ENCODE measurements at regions not wholly inside any gene's neighbourhood (a gene's known extent, or its start where the extent isn't known, plus 50 kb on each side); places are given as distances from the start of the nearest gene placed in this dataset.

DNA sequence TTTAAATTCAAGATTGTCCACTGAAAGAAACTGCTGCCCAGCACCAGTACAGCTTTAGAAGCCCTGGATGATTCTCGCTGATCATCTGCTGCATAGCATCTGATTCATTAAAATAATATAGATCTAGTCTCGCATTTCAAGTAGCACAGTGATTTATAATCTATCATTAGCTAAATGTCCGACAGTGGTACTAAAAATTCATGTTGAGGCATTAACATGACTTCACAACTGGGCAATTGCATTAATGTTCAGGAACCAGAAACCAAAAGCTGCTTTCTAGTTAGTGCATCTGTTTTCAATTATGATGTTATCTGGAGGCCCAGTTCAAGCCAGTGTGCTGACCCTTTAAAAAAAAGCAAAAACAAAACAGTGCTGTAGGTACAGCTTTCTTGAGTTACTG, 1987.2 kb upstream of the SEL1L start:
- Histone ChIP-seq H2AFZ (no peak overlapping the region), H3K79me2 (replicated peaks; ENCODE audit: insufficient read depth) (no peaks in the 10 kb centered on the region), H3F3A (replicated peaks; ENCODE audit: low read depth) (no peaks in the 10 kb centered on the region), H3K4me2 (no peak overlapping the region), H3K4me1 (ENCODE audit: insufficient read depth) (no peaks in the 10 kb centered on the region), H3K27ac (ENCODE audit: low read depth) (no peak overlapping the region), H3K27me3 (ENCODE audit: insufficient read depth) (no peaks in the 10 kb centered on the region), H4K20me1 (replicated peaks; ENCODE audit: insufficient read depth) (no peaks in the 10 kb centered on the region), H3K36me3 (ENCODE audit: insufficient read depth) (no peaks in the 10 kb centered on the region), H3K4me3 (no peak overlapping the region), H3K9me2 (ENCODE audit: insufficient read depth) (0 out of 2 replicates have a peak, but pooled peaks cover 2% of the 10 kb centered on the region)
- TF ChIP-seq NANOG (IDR thresholded peaks at IDR 0.05; ENCODE audit: borderline replicate concordance) (no peak), STAT1 (IDR thresholded peaks at IDR 0.05; ENCODE audit: unreplicated experiment) (no peak), EZH2 (IDR thresholded peaks at IDR 0.05; ENCODE audit: low read depth, unreplicated experiment) (no peak), CREB1 (CRISPR knock-in tag; IDR thresholded peaks at IDR 0.05; ENCODE audit: low read depth) (no peak), ZNF114 (CRISPR knock-in tag; IDR thresholded peaks at IDR 0.05) (no peak), POLR2AphosphoS5 (IDR thresholded peaks at IDR 0.05; ENCODE audit: low read depth) (no peak)
- TF ChIP-seq, protein P1, sequence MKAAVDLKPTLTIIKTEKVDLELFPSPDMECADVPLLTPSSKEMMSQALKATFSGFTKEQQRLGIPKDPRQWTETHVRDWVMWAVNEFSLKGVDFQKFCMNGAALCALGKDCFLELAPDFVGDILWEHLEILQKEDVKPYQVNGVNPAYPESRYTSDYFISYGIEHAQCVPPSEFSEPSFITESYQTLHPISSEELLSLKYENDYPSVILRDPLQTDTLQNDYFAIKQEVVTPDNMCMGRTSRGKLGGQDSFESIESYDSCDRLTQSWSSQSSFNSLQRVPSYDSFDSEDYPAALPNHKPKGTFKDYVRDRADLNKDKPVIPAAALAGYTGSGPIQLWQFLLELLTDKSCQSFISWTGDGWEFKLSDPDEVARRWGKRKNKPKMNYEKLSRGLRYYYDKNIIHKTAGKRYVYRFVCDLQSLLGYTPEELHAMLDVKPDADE (IDR thresholded peaks at IDR 0.05) = no peak
- TF ChIP-seq, protein P2, sequence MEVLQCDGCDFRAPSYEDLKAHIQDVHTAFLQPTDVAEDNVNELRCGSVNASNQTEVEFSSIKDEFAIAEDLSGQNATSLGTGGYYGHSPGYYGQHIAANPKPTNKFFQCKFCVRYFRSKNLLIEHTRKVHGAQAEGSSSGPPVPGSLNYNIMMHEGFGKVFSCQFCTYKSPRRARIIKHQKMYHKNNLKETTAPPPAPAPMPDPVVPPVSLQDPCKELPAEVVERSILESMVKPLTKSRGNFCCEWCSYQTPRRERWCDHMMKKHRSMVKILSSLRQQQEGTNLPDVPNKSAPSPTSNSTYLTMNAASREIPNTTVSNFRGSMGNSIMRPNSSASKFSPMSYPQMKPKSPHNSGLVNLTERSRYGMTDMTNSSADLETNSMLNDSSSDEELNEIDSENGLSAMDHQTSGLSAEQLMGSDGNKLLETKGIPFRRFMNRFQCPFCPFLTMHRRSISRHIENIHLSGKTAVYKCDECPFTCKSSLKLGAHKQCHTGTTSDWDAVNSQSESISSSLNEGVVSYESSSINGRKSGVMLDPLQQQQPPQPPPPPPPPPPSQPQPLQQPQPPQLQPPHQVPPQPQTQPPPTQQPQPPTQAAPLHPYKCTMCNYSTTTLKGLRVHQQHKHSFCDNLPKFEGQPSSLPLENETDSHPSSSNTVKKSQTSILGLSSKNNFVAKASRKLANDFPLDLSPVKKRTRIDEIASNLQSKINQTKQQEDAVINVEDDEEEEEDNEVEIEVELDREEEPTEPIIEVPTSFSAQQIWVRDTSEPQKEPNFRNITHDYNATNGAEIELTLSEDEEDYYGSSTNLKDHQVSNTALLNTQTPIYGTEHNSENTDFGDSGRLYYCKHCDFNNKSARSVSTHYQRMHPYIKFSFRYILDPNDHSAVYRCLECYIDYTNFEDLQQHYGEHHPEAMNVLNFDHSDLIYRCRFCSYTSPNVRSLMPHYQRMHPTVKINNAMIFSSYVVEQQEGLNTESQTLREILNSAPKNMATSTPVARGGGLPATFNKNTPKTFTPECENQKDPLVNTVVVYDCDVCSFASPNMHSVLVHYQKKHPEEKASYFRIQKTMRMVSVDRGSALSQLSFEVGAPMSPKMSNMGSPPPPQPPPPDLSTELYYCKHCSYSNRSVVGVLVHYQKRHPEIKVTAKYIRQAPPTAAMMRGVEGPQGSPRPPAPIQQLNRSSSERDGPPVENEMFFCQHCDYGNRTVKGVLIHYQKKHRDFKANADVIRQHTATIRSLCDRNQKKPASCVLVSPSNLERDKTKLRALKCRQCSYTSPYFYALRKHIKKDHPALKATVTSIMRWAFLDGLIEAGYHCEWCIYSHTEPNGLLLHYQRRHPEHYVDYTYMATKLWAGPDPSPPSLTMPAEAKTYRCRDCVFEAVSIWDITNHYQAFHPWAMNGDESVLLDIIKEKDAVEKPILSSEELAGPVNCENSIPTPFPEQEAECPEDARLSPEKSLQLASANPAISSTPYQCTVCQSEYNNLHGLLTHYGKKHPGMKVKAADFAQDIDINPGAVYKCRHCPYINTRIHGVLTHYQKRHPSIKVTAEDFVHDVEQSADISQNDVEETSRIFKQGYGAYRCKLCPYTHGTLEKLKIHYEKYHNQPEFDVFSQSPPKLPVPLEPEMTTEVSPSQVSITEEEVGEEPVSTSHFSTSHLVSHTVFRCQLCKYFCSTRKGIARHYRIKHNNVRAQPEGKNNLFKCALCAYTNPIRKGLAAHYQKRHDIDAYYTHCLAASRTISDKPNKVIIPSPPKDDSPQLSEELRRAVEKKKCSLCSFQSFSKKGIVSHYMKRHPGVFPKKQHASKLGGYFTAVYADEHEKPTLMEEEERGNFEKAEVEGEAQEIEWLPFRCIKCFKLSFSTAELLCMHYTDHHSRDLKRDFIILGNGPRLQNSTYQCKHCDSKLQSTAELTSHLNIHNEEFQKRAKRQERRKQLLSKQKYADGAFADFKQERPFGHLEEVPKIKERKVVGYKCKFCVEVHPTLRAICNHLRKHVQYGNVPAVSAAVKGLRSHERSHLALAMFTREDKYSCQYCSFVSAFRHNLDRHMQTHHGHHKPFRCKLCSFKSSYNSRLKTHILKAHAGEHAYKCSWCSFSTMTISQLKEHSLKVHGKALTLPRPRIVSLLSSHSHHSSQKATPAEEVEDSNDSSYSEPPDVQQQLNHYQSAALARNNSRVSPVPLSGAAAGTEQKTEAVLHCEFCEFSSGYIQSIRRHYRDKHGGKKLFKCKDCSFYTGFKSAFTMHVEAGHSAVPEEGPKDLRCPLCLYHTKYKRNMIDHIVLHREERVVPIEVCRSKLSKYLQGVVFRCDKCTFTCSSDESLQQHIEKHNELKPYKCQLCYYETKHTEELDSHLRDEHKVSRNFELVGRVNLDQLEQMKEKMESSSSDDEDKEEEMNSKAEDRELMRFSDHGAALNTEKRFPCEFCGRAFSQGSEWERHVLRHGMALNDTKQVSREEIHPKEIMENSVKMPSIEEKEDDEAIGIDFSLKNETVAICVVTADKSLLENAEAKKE (CRISPR knock-in tag; IDR thresholded peaks at IDR 0.05) = no peak
- TF ChIP-seq, protein P3, sequence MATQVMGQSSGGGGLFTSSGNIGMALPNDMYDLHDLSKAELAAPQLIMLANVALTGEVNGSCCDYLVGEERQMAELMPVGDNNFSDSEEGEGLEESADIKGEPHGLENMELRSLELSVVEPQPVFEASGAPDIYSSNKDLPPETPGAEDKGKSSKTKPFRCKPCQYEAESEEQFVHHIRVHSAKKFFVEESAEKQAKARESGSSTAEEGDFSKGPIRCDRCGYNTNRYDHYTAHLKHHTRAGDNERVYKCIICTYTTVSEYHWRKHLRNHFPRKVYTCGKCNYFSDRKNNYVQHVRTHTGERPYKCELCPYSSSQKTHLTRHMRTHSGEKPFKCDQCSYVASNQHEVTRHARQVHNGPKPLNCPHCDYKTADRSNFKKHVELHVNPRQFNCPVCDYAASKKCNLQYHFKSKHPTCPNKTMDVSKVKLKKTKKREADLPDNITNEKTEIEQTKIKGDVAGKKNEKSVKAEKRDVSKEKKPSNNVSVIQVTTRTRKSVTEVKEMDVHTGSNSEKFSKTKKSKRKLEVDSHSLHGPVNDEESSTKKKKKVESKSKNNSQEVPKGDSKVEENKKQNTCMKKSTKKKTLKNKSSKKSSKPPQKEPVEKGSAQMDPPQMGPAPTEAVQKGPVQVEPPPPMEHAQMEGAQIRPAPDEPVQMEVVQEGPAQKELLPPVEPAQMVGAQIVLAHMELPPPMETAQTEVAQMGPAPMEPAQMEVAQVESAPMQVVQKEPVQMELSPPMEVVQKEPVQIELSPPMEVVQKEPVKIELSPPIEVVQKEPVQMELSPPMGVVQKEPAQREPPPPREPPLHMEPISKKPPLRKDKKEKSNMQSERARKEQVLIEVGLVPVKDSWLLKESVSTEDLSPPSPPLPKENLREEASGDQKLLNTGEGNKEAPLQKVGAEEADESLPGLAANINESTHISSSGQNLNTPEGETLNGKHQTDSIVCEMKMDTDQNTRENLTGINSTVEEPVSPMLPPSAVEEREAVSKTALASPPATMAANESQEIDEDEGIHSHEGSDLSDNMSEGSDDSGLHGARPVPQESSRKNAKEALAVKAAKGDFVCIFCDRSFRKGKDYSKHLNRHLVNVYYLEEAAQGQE (IDR thresholded peaks at IDR 0.05; ENCODE audit: unreplicated experiment) = no peak
- TF ChIP-seq, protein P4, sequence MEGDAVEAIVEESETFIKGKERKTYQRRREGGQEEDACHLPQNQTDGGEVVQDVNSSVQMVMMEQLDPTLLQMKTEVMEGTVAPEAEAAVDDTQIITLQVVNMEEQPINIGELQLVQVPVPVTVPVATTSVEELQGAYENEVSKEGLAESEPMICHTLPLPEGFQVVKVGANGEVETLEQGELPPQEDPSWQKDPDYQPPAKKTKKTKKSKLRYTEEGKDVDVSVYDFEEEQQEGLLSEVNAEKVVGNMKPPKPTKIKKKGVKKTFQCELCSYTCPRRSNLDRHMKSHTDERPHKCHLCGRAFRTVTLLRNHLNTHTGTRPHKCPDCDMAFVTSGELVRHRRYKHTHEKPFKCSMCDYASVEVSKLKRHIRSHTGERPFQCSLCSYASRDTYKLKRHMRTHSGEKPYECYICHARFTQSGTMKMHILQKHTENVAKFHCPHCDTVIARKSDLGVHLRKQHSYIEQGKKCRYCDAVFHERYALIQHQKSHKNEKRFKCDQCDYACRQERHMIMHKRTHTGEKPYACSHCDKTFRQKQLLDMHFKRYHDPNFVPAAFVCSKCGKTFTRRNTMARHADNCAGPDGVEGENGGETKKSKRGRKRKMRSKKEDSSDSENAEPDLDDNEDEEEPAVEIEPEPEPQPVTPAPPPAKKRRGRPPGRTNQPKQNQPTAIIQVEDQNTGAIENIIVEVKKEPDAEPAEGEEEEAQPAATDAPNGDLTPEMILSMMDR (conservative IDR thresholded peaks at IDR 0.05; ENCODE audit: low read depth in 2 of 2) = no peak
- Mint-ChIP-seq H3K4me1 (no peaks in the 10 kb centered on the region), H3K27ac (no peak overlapping the region), H3K4me3 (no peak overlapping the region), H3K36me3 (ENCODE audit: low read depth) (no peaks in the 10 kb centered on the region), H3K9me3 (no peaks in the 10 kb centered on the region), H3K27me3 (ENCODE audit: insufficient read depth, low read depth, poor library complexity) (no peaks in the 10 kb centered on the region)
- no peak for DNase-seq (ENCODE audit: low spot score)
- ATAC-seq = no peak

All from GM23338 (cell line).